ENCODE measurements at regions not wholly inside any gene's neighbourhood (a gene's known extent, or its start where the extent isn't known, plus 50 kb on each side); places are given as distances from the start of the nearest gene placed in this dataset.

- no peak for TF ChIP-seq CTCF (IDR thresholded peaks at IDR 0.05; ENCODE audit: low read depth, low read length)
- DNase-seq (ENCODE audit: extremely low read depth, low read depth) = peak; percentile 43
Observed at GRCh38 chr11:122478986-122479385, 176.5 kb upstream of the UBASH3B start.

- DNase-seq (ENCODE audit: extremely low read depth, low read depth) = no peak
- no peak for TF ChIP-seq CTCF (IDR thresholded peaks at IDR 0.05; ENCODE audit: low read depth, low read length)
Observed at GRCh38 chr11:122468965-122469364, 186.6 kb upstream of the UBASH3B start.

- DNase-seq (ENCODE audit: extremely low read depth, low read depth) = no peak
- TF ChIP-seq CTCF (IDR thresholded peaks at IDR 0.05; ENCODE audit: low read depth, low read length) = no peak
Observed at GRCh38 chr11:122463530-122463929, 192.0 kb upstream of the UBASH3B start.

- DNase-seq (ENCODE audit: extremely low read depth, low read depth) = no peak
- no peak for TF ChIP-seq CTCF (IDR thresholded peaks at IDR 0.05; ENCODE audit: low read depth, low read length)
Observed at GRCh38 chr11:122459064-122459463, 196.5 kb upstream of the UBASH3B start.

GRCh38 chr11:122453586-122453985 is 201.9 kb upstream of the UBASH3B start:
- TF ChIP-seq CTCF (IDR thresholded peaks at IDR 0.05; ENCODE audit: low read depth, low read length) = no peak
- no peak for DNase-seq (ENCODE audit: extremely low read depth, low read depth)

- no peak for DNase-seq (ENCODE audit: extremely low read depth, low read depth)
- TF ChIP-seq CTCF (IDR thresholded peaks at IDR 0.05; ENCODE audit: low read depth, low read length) = no peak
Observed at GRCh38 chr11:122451911-122452310, 203.6 kb upstream of the UBASH3B start.

- no peak for TF ChIP-seq CTCF (IDR thresholded peaks at IDR 0.05; ENCODE audit: low read depth, low read length)
- DNase-seq (ENCODE audit: extremely low read depth, low read depth) = no peak
Observed at GRCh38 chr11:122441666-122442035, 213.9 kb upstream of the UBASH3B start.
